Activated CD4-positive, alpha-beta T cell treated with anti-CD3 and anti-CD28 coated beads, Interleukin-2, amount 50 U/mL, for 4 hours (primary cell): ENCODE measurements at regions not wholly inside any gene's neighbourhood (a gene's known extent, or its start where the extent isn't known, plus 50 kb on each side); places are given as distances from the start of the nearest gene placed in this dataset.

Experiments
- DNase-seq, 2 experiments: peaks; one replicate each; pipeline ENCODE4 v3.0.0-alpha.2; 2020

- no peak for DNase-seq
These were observed 71.5 kb upstream of the HDAC4 start for GRCh38 chr2:239472235-239472775.

- DNase-seq = no peak
These were observed 70.4 kb upstream of the HDAC4 start for GRCh38 chr2:239471011-239471792.

- DNase-seq = no peak
These were observed 69.5 kb upstream of the HDAC4 start for GRCh38 chr2:239470151-239470900.

- no peak for DNase-seq
These were observed 68.5 kb upstream of the HDAC4 start for GRCh38 chr2:239469106-239469960.

- DNase-seq = no peak
These were observed 67.8 kb upstream of the HDAC4 start for GRCh38 chr2:239468491-239469105.

GRCh38 chr2:239467956-239468490 lies 67.2 kb upstream of the HDAC4 start:
- DNase-seq = no peak

- DNase-seq = no peak
These were observed 66.6 kb upstream of the HDAC4 start for GRCh38 chr2:239467281-239467955.

- no peak for DNase-seq
These were observed 66.0 kb upstream of the HDAC4 start for GRCh38 chr2:239466755-239467271.

GRCh38 chr2:239466061-239466754 lies 65.4 kb upstream of the HDAC4 start:
- no peak for DNase-seq

- DNase-seq = no peak
These were observed 64.5 kb upstream of the HDAC4 start for GRCh38 chr2:239465017-239466001.

- DNase-seq = no peak
These were observed 63.6 kb upstream of the HDAC4 start for GRCh38 chr2:239464166-239465016.

- DNase-seq = no peak
These were observed 62.8 kb upstream of the HDAC4 start for GRCh38 chr2:239463541-239464165.

- DNase-seq = no peak
These were observed 62.1 kb upstream of the HDAC4 start for GRCh38 chr2:239462671-239463506.

GRCh38 chr2:239462191-239462515 lies 61.3 kb upstream of the HDAC4 start:
- DNase-seq = no peak

GRCh38 chr2:239461291-239462190 lies 60.7 kb upstream of the HDAC4 start:
- no peak for DNase-seq

GRCh38 chr2:239460780-239461179 lies 60.0 kb upstream of the HDAC4 start:
- DNase-seq = no peak
